GM12878 (cell line): ENCODE measurements at regions not wholly inside any gene's neighbourhood (a gene's known extent, or its start where the extent isn't known, plus 50 kb on each side); places are given as distances from the start of the nearest gene placed in this dataset.

Experiments
- ATAC-seq: fragments of 200-7000 bp; cut with Tn5 transposase; 3 replicates; pipeline ENCODE4 v1.9.1; 2020; ENCODE audit warnings: mild to moderate bottlenecking, moderate library complexity
- BruUV-seq: library from RNA; stranded (reverse); fragments of 400-500 nt; replicated peaks from 2 replicates; lab custom pipeline; 2021; lab: Mats Ljungman, UMichigan
- CTCF ChIA-PET: fragments of 300-600 bp; sonication (Branson Sonifier 250); formaldehyde crosslinking; extraction: SDS; loops from one replicate; lab custom pipeline; 2021; ENCODE audit warnings: inconsistent platforms; lab: Yijun Ruan, JAX
- POLR2A ChIA-PET: fragments of 350-600 bp; formaldehyde crosslinking; extraction: SDS; loops from one replicate; lab custom pipeline; 2021; ENCODE audit warnings: inconsistent platforms; lab: Charles Lee
- RAD21 ChIA-PET: fragments of 300-600 bp; sonication (Branson Sonifier 250); formaldehyde crosslinking; loops from one replicate; lab custom pipeline; 2023; ENCODE audit warnings: antibody characterized with exemption; ENCODE audit not compliant: unreplicated experiment; lab: Charles Lee
- SMC1A ChIA-PET: fragments of 300-600 bp; sonication (Branson Sonifier 250); formaldehyde crosslinking; loops from one replicate; lab custom pipeline; 2023; ENCODE audit not compliant: unreplicated experiment, uncharacterized antibody; lab: Charles Lee
- DNase-seq: peaks from one replicate; pipeline ENCODE4 v3.0.0-alpha.2; 2011; ENCODE audit warnings: low read depth, low spot score
- FAIRE-seq: peaks from 3 replicates; lab custom pipeline; 2011; peaks lifted over from hg19 to GRCh38; lab: Jason Lieb, UNC
- H2AFZ ChIP-seq: 2 replicates; pipeline ENCODE4 v1.6.0; 2011; ENCODE audit warnings: low read depth, low read length, control low read depth; ENCODE audit not compliant: control insufficient read depth
- H3K27ac ChIP-seq: 2 replicates; pipeline ENCODE4 v1.5.1; 2011; ENCODE audit warnings: control low read depth; ENCODE audit not compliant: control insufficient read depth, insufficient read depth
- H3K27me3 ChIP-seq, 2 experiments: replicated peaks in 1 of 2; 2 replicates each; pipeline versions ENCODE4 v1.6.0 to v1.6.1; 2011; ENCODE audit warnings: low read length in 1 of 2; ENCODE audit not compliant: control insufficient read depth in 2 of 2, insufficient read depth in 2 of 2
- H3K36me3 ChIP-seq, 2 experiments: 2 replicates each; pipeline ENCODE4 v1.5.1; 2011; ENCODE audit warnings: low read length in 1 of 2; ENCODE audit not compliant: control insufficient read depth in 2 of 2, insufficient read depth in 2 of 2
- H3K4me1 ChIP-seq: 2 replicates; pipeline ENCODE4 v1.6.1; 2011; ENCODE audit warnings: mild to moderate bottlenecking, low read length, moderate library complexity, mixed read lengths; ENCODE audit not compliant: control insufficient read depth, insufficient read depth
- H3K4me2 ChIP-seq: 2 replicates; pipeline ENCODE4 v1.6.0; 2011; ENCODE audit warnings: control low read depth; ENCODE audit not compliant: control insufficient read depth, insufficient read depth
- H3K4me3 ChIP-seq: fragments of 200-600 bp; sonication (generic); 2 replicates; pipeline ENCODE4 v1.5.1; 2016
- H3K79me2 ChIP-seq: 2 replicates; pipeline ENCODE4 v1.6.0; 2011; ENCODE audit warnings: low read length; ENCODE audit not compliant: control insufficient read depth, insufficient read depth
- H3K9ac ChIP-seq: 2 replicates; pipeline ENCODE4 v1.8.0; 2011; ENCODE audit warnings: low read length, control low read depth, mixed read lengths; ENCODE audit not compliant: control insufficient read depth, insufficient read depth
- H3K9me3 ChIP-seq: replicated peaks from 3 replicates; pipeline ENCODE4 v1.5.1; 2011; ENCODE audit warnings: mild to moderate bottlenecking, low read length; ENCODE audit not compliant: control insufficient read depth, insufficient read depth
- H4K20me1 ChIP-seq: 2 replicates; pipeline ENCODE4 v1.6.0; 2011; ENCODE audit not compliant: control insufficient read depth, insufficient read depth
- CHD1 ChIP-seq: IDR thresholded peaks from 2 replicates; pipeline ENCODE4 v1.6.1; 2012; ENCODE audit warnings: low read depth, low read length, improper control_type of control experiment
- JUND ChIP-seq: IDR thresholded peaks from 2 replicates; pipeline ENCODE4 v1.6.1; 2012; ENCODE audit warnings: low read depth, mild to moderate bottlenecking, low read length, improper control_type of control experiment, moderate library complexity
- MTA2 ChIP-seq: fragments of 450-650 bp; IDR thresholded peaks from 2 replicates; pipeline ENCODE4 v1.6.1; 2016; ENCODE audit warnings: low read depth, mild to moderate bottlenecking, moderate library complexity
- NFYB ChIP-seq: IDR thresholded peaks from 2 replicates; pipeline ENCODE4 v1.6.1; 2011; ENCODE audit warnings: low read depth, mild to moderate bottlenecking, low read length, improper control_type of control experiment, moderate library complexity; ENCODE audit not compliant: insufficient read depth
- NR2F1 ChIP-seq: fragments of 450-650 bp; conservative IDR thresholded peaks from 2 replicates; pipeline ENCODE4 v1.6.1; 2017; ENCODE audit warnings: mild to moderate bottlenecking
- POU2F2 ChIP-seq: IDR thresholded peaks from 3 replicates; pipeline ENCODE4 v1.6.1; 2011; ENCODE audit warnings: low read depth, mild to moderate bottlenecking, low read length, borderline replicate concordance
- SIN3A ChIP-seq: IDR thresholded peaks from 2 replicates; pipeline ENCODE4 v1.6.1; 2012; ENCODE audit warnings: low read depth, low read length, improper control_type of control experiment
- SP1 ChIP-seq: IDR thresholded peaks from one replicate; pipeline ENCODE4 v1.6.1; 2011; ENCODE audit warnings: low read depth, low read length
- SUPT20H ChIP-seq: IDR thresholded peaks from 2 replicates; pipeline ENCODE4 v1.6.1; 2011; ENCODE audit warnings: low read depth, mild to moderate bottlenecking, low read length, moderate library complexity, borderline replicate concordance; ENCODE audit not compliant: control insufficient read depth
- ZNF592 ChIP-seq: fragments of 450-650 bp; IDR thresholded peaks from 2 replicates; pipeline ENCODE4 v1.6.1; 2017; ENCODE audit warnings: mild to moderate bottlenecking, moderate library complexity
- WGBS: methylation state at CpG from one replicate; pipeline ENCODE4 v1.1.6; 2016; ENCODE audit warnings: low lambda C conversion rate; ENCODE audit not compliant: insufficient replicate concordance, insufficient coverage; ENCODE audit errors: missing lambda C conversion rate; 5-methylcytosine and 5-hydroxymethylcytosine counted together
- in situ Hi-C: fragments of 300-500 bp; cut with MboI; formaldehyde crosslinking; loops from 9 replicates; pipeline ENCODE4 v1.14.3; 2018; ENCODE audit warnings: mixed read lengths
- intact Hi-C: fragments of 100-400 bp; cut with micrococcal nuclease; formaldehyde crosslinking; loops from one replicate; pipeline ENCODE4 v1.14.2; 2022; ENCODE audit not compliant: unreplicated experiment

GRCh38 chr3:10557781-10558373 lies 52.5 kb upstream of the ATP2B2 start (continued):
- no peak for TF ChIP-seq ZNF592
- TF ChIP-seq SP1 = no peak
- no peak for TF ChIP-seq POU2F2
- no peak for TF ChIP-seq NFYB
- TF ChIP-seq MTA2 = no peak

- BruUV-seq = no TSS peak
- no peak overlapping the region for H3K9ac ChIP-seq
- no peak overlapping the region for H3K27ac ChIP-seq
- no peaks in the 10 kb centered on the region for H4K20me1 ChIP-seq
- H3K36me3 ChIP-seq = no peaks in the 10 kb centered on the region
- no peak for FAIRE-seq
- ChIA-PET SMC1A (no interaction called here), POLR2A (no interaction called here), CTCF (no interaction called here), RAD21 (no interaction called here)
- DNase-seq = no peak
- H3K4me3 ChIP-seq = no peak overlapping the region
- H2AFZ ChIP-seq = no peak overlapping the region
- in situ Hi-C loops (no loop called here), intact Hi-C loops (no loop called here)
- 16% methylated on average over 3 of the region's 4 CpGs for WGBS
- TF ChIP-seq SUPT20H (no peak), NR2F1 (no peak), SIN3A (no peak), CHD1 (no peak), JUND (no peak)
- H3K9me3 ChIP-seq = peaks cover 8% of the 10 kb centered on the region; the same call in 2 of the 3 replicates
- H3K27me3 ChIP-seq = no peaks in the 10 kb centered on the region; a peak in 1 of 4 replicates
- H3K4me1 ChIP-seq = peaks cover 5% of the 10 kb centered on the region
- no peak for ATAC-seq
- no peaks in the 10 kb centered on the region for H3K79me2 ChIP-seq
- no peak overlapping the region for H3K4me2 ChIP-seq
These were observed 53.4 kb upstream of the ATP2B2 start for GRCh38 chr3:10558736-10559135.
